HG02571 (cell line): ENCODE measurements at regions not wholly inside any gene's neighbourhood (a gene's known extent, or its start where the extent isn't known, plus 50 kb on each side); places are given as distances from the start of the nearest gene placed in this dataset.
"Not testable (repeated sequence)": the region's sequence is repeated elsewhere in the genome, so short reads cannot be mapped to it uniquely, and the experiment has no call there.

Experiments
- ATAC-seq: cut with Tn5 transposase; IDR thresholded peaks from one replicate; pipeline ENCODE4 v1.9.1; 2021; ENCODE audit warnings: mild to moderate bottlenecking, moderate library complexity; ENCODE audit not compliant: unreplicated experiment

- ATAC-seq: not testable (repeated sequence)
These were observed 402.6 kb downstream of the TBC1D32 start for GRCh38 chr6:120931520-120932180.

- ATAC-seq: not testable (repeated sequence)
These were observed 403.8 kb downstream of the TBC1D32 start for GRCh38 chr6:120930500-120930899.

- ATAC-seq: no peak
These were observed 410.1 kb downstream of the TBC1D32 start for GRCh38 chr6:120924214-120924613.

- ATAC-seq: no peak
These were observed 416.1 kb downstream of the TBC1D32 start for GRCh38 chr6:120918137-120918536.

- no peak for ATAC-seq
These were observed 417.4 kb downstream of the TBC1D32 start for GRCh38 chr6:120916844-120917243.

- ATAC-seq: no peak
These were observed 420.8 kb downstream of the TBC1D32 start for GRCh38 chr6:120913486-120913885.

GRCh38 chr6:120908767-120909166 is 425.5 kb downstream of the TBC1D32 start:
- no peak for ATAC-seq

- ATAC-seq: no peak
These were observed 430.4 kb downstream of the TBC1D32 start for GRCh38 chr6:120903836-120904235.

- ATAC-seq: no peak
These were observed 434.3 kb downstream of the TBC1D32 start for GRCh38 chr6:120899932-120900331.

- ATAC-seq: no peak
These were observed 440.2 kb downstream of the TBC1D32 start for GRCh38 chr6:120894077-120894476.

GRCh38 chr6:120876931-120877330 is 457.3 kb downstream of the TBC1D32 start:
- no peak for ATAC-seq

- ATAC-seq: no peak
These were observed 457.9 kb downstream of the TBC1D32 start for GRCh38 chr6:120876424-120876823.

GRCh38 chr6:120875900-120876299 is 458.4 kb downstream of the TBC1D32 start:
- no peak for ATAC-seq

GRCh38 chr6:120874422-120874821 is 459.9 kb downstream of the TBC1D32 start:
- no peak for ATAC-seq

GRCh38 chr6:120873125-120873865 is 461.0 kb downstream of the TBC1D32 start:
- ATAC-seq: no peak

GRCh38 chr6:120872262-120872578 is 462.1 kb downstream of the TBC1D32 start:
- no peak for ATAC-seq

- ATAC-seq: no peak
These were observed 462.6 kb downstream of the TBC1D32 start for GRCh38 chr6:120871416-120872261.

GRCh38 chr6:120869397-120869796 is 464.9 kb downstream of the TBC1D32 start:
- ATAC-seq: no peak

- ATAC-seq: no peak
These were observed 476.9 kb downstream of the TBC1D32 start for GRCh38 chr6:120857422-120857821.

GRCh38 chr6:120854583-120854982 is 479.7 kb downstream of the TBC1D32 start:
- ATAC-seq: no peak

- no peak for ATAC-seq
These were observed 480.8 kb downstream of the TBC1D32 start for GRCh38 chr6:120853489-120853888.
